Activated effector memory CD4-positive, alpha-beta T cell treated with Interleukin-2 at 50 U/mL for 16 hours (primary cell): ENCODE measurements at regions not wholly inside any gene's neighbourhood (a gene's known extent, or its start where the extent isn't known, plus 50 kb on each side); places are given as distances from the start of the nearest gene placed in this dataset.
"Not testable (repeated sequence)": the region's sequence is repeated elsewhere in the genome, so short reads cannot be mapped to it uniquely, and the experiment has no call there.

Experiments
- DNase-seq: peaks from one replicate; pipeline ENCODE4 v3.0.0-alpha.2; 2020

DNA sequence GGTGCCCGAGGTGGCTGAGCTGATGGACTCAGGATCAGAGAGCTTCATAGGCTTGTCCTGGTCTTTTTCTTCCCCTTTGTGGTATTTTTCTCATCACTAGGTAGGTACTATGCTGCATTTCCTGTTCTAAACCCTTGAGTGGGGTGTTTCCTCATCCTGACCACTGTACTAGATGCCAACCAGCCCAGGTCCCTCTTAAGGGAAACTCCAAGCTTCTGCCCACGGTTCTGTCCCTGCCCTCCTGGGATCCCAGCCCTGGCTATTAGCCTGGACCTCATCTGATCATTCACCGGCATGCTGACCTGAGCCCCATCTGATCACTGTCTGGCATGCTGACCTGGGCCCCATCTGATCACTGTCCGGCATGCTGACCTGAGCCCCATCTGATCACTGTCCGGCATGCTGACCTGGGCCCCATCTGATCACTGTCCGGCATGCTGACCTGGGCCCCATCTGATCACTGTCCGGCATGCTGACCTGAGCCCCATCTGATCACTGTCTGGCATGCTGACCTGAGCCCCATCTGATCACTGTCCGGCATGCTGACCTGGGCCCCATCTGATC is 207.6 kb downstream of the NDUFA10 start:
- DNase-seq, result not testable (repeated sequence)

- no peak for DNase-seq
Measured at GRCh38 chr2:239816576-239817467, 208.3 kb downstream of the NDUFA10 start.

GRCh38 chr2:239815671-239816070 is 209.5 kb downstream of the NDUFA10 start:
- DNase-seq, result no peak

DNA sequence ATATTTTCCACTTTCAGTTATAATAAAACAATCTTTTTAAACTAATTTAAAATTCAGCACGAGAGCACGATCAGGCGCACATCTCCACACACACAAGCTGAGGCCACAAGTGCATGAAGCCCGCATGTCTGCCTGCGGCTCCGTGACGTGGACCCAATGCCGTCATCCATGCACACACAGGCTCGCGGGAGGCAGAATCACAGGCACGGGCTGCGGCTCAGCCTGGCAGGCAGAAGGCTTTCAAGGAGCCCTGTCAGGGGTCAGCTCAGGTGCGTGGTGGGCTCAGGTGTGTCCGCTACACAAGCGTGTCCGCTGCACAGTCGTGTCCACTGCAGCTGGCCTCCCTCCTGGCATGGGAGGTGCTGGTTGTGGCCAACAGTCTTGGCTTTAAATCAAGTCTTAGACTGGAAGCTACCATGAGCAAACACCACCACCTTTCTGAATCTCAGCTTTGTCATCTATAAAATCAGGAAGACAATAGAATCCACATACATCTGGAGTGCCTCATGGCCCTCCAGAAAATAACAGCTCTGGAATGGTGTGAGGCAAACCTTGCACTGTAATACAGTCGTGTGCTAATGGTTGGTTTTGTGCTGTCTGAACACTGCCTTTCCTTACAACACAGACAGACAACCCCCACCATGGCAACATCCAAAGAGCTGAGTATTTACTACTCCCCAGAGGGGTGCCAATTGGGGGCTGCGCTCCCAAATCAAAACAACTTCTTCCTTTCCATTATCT is 210.1 kb downstream of the NDUFA10 start:
- no peak for DNase-seq

DNA sequence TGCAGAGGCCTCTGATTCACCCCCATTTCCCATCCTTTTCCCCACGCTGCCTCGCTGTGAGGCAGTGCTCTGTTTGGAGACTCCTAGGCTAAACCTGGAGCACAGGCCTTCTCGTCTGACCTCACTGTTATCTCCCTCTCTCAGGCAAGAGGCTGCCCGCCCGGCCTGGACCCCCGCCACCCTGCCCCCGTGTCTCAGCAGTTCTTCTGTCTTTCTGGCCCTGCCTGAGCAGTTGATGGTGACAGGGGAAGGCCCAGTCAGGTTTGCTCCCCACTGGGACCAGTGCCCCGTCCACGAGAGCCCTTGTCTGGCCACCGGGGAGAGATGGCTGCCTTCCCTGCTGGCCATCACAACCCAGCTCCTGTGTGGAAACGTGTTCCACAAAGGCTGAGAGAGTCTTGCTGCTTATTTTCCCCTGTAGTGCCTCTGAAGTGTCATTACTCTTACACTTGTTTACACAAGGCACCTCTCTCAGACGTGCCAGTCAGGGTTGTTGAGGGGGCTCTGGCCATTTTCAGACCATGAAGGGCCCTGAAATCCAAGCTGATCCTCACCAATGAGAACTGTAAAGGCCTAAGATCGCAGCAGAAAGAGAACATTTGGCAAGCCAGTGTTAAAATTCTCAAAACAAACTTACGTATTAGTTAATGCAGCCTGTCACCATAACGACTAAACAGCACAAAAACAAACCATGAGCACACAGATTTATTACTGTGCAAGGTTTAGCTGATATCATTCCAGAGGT is 210.9 kb downstream of the NDUFA10 start:
- no peak for DNase-seq

- DNase-seq, result no peak
Measured at GRCh38 chr2:239813261-239814115, 211.7 kb downstream of the NDUFA10 start.

- no peak for DNase-seq
Measured at GRCh38 chr2:239811806-239812560, 213.2 kb downstream of the NDUFA10 start.

DNA sequence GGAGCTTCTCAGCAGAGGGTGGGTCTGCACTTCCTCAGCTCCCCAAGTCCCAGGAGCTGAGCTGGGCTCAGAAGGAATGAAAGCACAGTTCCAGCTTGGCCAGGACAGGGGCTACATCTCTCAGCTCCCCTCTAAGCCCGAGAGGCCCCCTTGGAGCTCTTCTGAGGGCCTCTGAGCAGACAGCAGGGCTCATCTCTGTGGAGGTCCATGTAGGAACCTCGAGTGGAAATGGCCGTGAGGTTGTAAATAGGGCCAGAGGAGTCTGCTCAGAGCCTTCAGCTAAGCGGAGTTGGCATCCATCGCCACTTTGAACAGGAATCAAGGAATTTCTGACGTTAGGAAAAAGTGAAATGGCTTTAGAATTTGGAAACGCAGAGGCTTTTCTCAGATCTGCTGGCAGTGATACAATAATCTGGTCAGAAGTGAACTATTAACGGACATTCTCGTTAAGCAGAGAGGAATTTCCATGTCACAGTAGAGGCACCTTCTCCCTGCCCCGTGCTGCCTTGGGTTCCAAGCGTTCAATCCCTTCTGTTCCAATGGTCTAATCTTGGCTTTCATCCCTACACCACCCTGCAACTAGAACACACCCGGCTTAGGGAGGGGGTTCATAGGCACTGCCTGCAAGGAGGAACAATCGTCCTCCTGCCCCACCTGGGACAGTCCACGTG is 213.9 kb downstream of the NDUFA10 start:
- DNase-seq, result no peak

GRCh38 chr2:239809391-239809790 is 215.8 kb downstream of the NDUFA10 start:
- no peak for DNase-seq

- no peak for DNase-seq
Measured at GRCh38 chr2:239807568-239807967, 217.6 kb downstream of the NDUFA10 start.

GRCh38 chr2:239806758-239807434 is 218.2 kb downstream of the NDUFA10 start:
- DNase-seq, result no peak

- DNase-seq, result no peak
Measured at GRCh38 chr2:239806276-239806675, 218.9 kb downstream of the NDUFA10 start.

DNA sequence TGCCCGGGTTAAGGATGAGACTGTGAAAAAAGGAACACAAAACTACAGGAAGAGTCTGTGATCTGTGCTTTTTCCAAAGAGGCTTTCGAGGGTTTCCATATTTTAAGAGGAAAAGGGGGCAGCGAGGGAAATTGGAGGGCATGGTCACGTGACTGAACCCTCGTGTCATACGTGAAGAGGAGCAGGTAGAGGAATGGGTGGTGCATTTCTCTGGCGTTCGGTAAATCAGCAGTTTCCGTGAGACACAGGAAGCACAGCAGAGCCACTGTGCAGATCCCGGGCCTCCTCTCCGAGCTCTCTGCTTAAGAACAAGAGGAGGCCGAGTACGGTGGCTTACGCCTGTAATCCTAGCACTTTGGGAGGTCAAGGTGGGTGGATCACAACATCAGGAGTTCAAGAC is 219.7 kb downstream of the NDUFA10 start:
- DNase-seq, result no peak

DNA sequence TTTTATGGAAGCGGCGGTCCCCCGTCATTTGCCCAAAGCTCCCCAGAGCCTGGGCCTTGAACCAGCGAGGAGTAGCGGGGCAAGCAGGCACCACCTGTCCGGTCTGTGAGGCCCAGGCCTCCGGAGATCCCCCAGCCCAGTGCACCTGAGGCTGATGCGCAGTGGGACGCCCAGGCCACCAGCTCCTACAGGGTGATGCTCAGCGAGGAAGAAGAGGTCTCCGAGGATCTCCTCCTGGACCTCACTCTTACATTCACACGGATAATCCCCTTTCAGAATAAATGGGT is 220.2 kb downstream of the NDUFA10 start:
- DNase-seq, result no peak

DNA sequence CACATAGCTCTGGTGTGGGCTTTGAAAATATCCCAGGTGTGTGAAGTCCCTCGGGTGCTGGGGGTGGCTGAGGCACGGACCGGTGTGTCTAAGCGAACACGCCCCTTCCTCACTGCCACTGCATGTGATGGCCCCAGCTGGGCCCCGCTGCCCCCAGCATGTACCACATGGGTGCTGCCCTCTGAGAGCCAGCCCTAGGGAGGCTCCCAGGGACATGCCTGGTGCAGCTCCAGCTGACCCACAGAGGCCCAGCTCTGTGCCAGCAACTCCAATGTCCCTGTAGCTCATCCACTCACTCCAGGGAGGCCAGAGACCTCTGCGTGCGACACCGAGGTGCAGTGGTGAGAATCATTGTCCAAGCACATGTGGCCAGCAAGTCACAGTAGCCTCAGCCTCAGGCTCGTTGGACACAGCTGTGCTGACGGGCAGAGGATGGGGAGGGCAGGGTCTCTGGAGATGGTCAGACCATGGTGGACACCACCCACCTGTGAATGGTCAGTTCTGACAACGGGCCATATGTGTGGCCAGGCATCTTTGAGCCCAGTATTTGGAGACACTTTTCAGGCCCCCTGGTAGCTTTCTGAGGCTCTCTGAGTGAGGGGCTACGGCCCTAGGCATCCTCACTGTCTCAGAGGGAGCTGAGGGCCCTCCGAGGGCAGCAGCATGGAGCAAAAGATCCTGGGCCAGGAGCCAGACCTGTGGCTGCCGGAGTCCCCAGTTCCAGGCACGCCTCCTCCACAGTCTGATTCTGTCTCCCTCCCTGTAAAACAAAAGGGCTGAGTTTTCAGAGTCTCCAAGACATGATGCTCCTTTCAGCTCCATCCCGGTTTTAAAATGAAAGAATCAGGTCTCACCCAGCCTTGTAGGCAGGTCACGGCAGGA is 220.7 kb downstream of the NDUFA10 start:
- DNase-seq, result no peak

DNA sequence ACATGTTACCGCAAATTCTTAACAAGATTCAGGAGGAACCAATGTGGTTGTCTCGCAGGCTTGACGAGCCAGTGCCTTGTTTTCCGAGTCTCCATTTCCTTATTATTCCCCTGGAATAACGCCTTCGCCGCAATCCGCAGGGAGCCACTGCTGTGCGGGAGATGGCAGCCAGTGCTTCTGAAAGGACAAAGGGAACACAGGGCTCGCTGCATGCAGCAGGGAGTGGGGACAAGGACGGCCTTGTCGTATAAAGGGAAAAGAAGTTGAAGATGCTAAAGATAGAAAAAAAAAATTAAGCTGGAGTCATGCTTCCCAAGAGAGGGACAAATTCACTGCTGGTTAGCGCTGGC is 221.4 kb downstream of the NDUFA10 start:
- no peak for DNase-seq

DNA sequence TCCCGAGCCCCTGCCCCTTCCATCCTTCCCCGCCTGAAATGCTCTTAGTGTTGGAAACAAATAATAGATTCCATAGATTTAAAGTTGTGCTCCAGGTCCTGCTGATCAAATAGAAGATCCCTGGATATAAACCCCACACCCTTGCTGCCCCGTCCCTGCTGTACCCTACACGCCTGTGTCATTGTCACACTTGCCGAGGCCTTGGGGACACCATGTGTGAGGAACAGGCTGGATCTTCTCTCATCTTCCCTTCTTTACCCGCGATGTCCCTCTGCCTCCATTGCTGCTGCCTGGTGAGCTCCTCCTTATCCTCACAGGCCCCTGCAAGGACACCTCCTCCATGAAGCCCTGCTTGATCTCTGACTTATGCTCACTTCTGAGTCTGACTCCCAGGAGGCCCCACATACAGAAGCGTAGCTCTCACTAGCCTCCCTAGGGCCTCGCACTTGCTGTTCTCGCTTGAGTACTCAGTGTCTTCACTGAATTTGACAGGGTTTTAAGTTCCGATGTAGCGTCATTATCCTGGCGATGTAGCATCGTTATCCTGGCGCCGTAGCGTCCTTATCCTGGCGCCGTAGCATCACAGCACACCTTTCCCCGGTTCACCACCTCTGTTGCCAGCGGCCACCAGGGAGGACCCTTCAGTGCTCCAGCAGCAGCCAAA is 221.9 kb downstream of the NDUFA10 start:
- no peak for DNase-seq

DNA sequence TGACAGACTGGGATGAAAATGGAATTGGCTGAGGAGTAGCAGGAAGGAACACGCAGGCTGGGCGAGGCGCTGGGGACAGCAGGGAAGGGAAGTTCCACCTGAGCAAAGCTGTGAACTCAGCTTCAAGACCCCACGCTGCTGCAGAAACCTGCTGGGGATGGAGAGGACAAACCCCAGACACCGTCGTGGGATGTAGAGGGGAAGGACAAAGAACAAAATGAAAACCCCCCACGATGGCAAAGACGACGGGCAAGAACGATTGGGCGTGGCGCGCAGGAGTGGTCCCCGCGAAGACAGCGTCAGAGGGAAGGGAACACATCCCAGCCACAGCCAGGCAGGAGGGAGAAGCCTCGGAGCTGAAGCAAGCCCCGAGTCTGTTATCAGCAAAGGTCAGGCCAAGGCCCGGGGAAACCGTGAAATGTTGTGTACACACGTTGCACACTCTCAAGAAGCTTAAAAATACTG is 222.9 kb downstream of the NDUFA10 start:
- DNase-seq, result no peak
